ENCODE measurements at regions not wholly inside any gene's neighbourhood (a gene's known extent, or its start where the extent isn't known, plus 50 kb on each side); places are given as distances from the start of the nearest gene placed in this dataset.

DNA sequence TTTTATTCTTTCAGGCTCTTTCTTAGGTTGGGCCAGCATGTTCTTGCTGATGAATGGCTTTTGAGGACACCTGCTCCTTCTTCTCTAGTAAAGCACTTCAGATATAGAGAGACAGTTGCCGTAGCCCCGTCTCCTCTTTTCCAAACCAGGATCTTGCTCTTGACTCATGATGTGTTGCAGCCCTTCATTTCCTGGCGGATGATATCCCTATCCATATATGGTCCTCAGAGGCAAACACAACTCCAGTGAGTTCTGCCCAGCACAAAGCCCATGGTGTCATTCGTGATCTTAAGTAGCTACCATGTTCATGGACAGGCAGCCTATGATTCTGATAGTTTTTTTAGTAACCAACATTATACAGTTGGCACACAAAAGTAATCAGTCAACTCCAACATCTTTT lies 59.8 kb upstream of the ACSL1 start:
- Histone ChIP-seq H3K4me2 (ENCODE audit: insufficient read depth, low read length) (no peak overlapping the region), H3K36me3 (ENCODE audit: control insufficient read depth, insufficient read depth, low read length) (no peaks in the 10 kb centered on the region), H4K20me1 (replicated peaks; ENCODE audit: control insufficient read depth, insufficient read depth, low read length) (no peaks in the 10 kb centered on the region), H3K27ac (ENCODE audit: extremely low read depth, low read depth, low read length) (no peak overlapping the region), H2AFZ (ENCODE audit: low read depth, low read length) (0 out of 2 replicates have a peak overlapping the region, but pooled peaks have one; percentile 18), H3K4me3 (no peak overlapping the region), H3K27me3 (ENCODE audit: control insufficient read depth in 2 of 2, insufficient read depth in 2 of 2, low read length in 2 of 2) (peaks cover 0 to 4% of the 10 kb centered on the region in 2 experiments; a peak in 1 of 5 replicates), H3K9ac (ENCODE audit: insufficient read depth in 1 of 2, low read depth in 2 of 2, low read length in 2 of 2) (no peak overlapping the region), H3K9me3 (replicated peaks; ENCODE audit: control insufficient read depth, insufficient read depth, low read depth, low read length) (no peaks in the 10 kb centered on the region), H3K9me1 (ENCODE audit: control insufficient read depth, insufficient read depth, low read length) (no peaks in the 10 kb centered on the region), H3K79me2 (ENCODE audit: control insufficient read depth, insufficient read depth, low read length) (no peaks in the 10 kb centered on the region), H3K4me1 (replicated peaks in 1 of 2; ENCODE audit: control insufficient read depth in 2 of 2, insufficient read depth in 2 of 2, low read length in 2 of 2) (peaks cover 0 to 8% of the 10 kb centered on the region in 2 experiments; a peak in 2 of 5 replicates)
- DNase-seq (ENCODE audit: extremely low read depth in 1 of 4, low spot score in 3 of 4) (no peak), ATAC-seq (no peak), FAIRE-seq (no peak)
- WGBS (ENCODE audit: insufficient coverage, low coverage, missing lambda C conversion rate): 59% methylated on average over 4 of the region's 4 CpGs
- in situ Hi-C loops (cut with MboI) (no loop called here), intact Hi-C loops (cut with micrococcal nuclease) (no loop called here)
- TF ChIP-seq SIRT6 (IDR thresholded peaks at IDR 0.05; ENCODE audit: low read depth, low read length): no peak
- TF ChIP-seq, protein P1, sequence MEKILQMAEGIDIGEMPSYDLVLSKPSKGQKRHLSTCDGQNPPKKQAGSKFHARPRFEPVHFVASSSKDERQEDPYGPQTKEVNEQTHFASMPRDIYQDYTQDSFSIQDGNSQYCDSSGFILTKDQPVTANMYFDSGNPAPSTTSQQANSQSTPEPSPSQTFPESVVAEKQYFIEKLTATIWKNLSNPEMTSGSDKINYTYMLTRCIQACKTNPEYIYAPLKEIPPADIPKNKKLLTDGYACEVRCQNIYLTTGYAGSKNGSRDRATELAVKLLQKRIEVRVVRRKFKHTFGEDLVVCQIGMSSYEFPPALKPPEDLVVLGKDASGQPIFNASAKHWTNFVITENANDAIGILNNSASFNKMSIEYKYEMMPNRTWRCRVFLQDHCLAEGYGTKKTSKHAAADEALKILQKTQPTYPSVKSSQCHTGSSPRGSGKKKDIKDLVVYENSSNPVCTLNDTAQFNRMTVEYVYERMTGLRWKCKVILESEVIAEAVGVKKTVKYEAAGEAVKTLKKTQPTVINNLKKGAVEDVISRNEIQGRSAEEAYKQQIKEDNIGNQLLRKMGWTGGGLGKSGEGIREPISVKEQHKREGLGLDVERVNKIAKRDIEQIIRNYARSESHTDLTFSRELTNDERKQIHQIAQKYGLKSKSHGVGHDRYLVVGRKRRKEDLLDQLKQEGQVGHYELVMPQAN (IDR thresholded peaks at IDR 0.05; ENCODE audit: borderline replicate concordance): no peak
- TF ChIP-seq IRF2 (CRISPR knock-in tag; IDR thresholded peaks at IDR 0.05): no peak
- TF ChIP-seq KLF1 (tag; IDR thresholded peaks at IDR 0.05): no peak
- TF ChIP-seq, protein P2, sequence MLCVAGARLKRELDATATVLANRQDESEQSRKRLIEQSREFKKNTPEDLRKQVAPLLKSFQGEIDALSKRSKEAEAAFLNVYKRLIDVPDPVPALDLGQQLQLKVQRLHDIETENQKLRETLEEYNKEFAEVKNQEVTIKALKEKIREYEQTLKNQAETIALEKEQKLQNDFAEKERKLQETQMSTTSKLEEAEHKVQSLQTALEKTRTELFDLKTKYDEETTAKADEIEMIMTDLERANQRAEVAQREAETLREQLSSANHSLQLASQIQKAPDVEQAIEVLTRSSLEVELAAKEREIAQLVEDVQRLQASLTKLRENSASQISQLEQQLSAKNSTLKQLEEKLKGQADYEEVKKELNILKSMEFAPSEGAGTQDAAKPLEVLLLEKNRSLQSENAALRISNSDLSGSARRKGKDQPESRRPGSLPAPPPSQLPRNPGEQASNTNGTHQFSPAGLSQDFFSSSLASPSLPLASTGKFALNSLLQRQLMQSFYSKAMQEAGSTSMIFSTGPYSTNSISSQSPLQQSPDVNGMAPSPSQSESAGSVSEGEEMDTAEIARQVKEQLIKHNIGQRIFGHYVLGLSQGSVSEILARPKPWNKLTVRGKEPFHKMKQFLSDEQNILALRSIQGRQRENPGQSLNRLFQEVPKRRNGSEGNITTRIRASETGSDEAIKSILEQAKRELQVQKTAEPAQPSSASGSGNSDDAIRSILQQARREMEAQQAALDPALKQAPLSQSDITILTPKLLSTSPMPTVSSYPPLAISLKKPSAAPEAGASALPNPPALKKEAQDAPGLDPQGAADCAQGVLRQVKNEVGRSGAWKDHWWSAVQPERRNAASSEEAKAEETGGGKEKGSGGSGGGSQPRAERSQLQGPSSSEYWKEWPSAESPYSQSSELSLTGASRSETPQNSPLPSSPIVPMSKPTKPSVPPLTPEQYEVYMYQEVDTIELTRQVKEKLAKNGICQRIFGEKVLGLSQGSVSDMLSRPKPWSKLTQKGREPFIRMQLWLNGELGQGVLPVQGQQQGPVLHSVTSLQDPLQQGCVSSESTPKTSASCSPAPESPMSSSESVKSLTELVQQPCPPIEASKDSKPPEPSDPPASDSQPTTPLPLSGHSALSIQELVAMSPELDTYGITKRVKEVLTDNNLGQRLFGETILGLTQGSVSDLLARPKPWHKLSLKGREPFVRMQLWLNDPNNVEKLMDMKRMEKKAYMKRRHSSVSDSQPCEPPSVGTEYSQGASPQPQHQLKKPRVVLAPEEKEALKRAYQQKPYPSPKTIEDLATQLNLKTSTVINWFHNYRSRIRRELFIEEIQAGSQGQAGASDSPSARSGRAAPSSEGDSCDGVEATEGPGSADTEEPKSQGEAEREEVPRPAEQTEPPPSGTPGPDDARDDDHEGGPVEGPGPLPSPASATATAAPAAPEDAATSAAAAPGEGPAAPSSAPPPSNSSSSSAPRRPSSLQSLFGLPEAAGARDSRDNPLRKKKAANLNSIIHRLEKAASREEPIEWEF (CRISPR knock-in tag; IDR thresholded peaks at IDR 0.05): no peak
- TF ChIP-seq, protein P3, sequence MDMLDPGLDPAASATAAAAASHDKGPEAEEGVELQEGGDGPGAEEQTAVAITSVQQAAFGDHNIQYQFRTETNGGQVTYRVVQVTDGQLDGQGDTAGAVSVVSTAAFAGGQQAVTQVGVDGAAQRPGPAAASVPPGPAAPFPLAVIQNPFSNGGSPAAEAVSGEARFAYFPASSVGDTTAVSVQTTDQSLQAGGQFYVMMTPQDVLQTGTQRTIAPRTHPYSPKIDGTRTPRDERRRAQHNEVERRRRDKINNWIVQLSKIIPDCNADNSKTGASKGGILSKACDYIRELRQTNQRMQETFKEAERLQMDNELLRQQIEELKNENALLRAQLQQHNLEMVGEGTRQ (CRISPR knock-in tag; IDR thresholded peaks at IDR 0.05): no peak
- TF ChIP-seq, protein P4, sequence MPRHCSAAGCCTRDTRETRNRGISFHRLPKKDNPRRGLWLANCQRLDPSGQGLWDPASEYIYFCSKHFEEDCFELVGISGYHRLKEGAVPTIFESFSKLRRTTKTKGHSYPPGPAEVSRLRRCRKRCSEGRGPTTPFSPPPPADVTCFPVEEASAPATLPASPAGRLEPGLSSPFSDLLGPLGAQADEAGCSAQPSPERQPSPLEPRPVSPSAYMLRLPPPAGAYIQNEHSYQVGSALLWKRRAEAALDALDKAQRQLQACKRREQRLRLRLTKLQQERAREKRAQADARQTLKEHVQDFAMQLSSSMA (CRISPR knock-in tag; IDR thresholded peaks at IDR 0.05): no peak
- no peak for TF ChIP-seq ZNF212 (CRISPR knock-in tag; IDR thresholded peaks at IDR 0.05)
- TF ChIP-seq, protein P5, sequence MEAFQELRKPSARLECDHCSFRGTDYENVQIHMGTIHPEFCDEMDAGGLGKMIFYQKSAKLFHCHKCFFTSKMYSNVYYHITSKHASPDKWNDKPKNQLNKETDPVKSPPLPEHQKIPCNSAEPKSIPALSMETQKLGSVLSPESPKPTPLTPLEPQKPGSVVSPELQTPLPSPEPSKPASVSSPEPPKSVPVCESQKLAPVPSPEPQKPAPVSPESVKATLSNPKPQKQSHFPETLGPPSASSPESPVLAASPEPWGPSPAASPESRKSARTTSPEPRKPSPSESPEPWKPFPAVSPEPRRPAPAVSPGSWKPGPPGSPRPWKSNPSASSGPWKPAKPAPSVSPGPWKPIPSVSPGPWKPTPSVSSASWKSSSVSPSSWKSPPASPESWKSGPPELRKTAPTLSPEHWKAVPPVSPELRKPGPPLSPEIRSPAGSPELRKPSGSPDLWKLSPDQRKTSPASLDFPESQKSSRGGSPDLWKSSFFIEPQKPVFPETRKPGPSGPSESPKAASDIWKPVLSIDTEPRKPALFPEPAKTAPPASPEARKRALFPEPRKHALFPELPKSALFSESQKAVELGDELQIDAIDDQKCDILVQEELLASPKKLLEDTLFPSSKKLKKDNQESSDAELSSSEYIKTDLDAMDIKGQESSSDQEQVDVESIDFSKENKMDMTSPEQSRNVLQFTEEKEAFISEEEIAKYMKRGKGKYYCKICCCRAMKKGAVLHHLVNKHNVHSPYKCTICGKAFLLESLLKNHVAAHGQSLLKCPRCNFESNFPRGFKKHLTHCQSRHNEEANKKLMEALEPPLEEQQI (IDR thresholded peaks at IDR 0.05): no peak
- TF ChIP-seq LARP7 (IDR thresholded peaks at IDR 0.05): no peak
- no TSS peak for BruUV-seq (replicated peaks)
- ChIA-PET CTCF (ENCODE audit: low intra/inter-chr PET ratio) (no interaction called here), POLR2A (interaction anchor here (0.6 kb wide), 1 partner anchor 35 kb away, joined by 3 read pairs; no protein-coding TSS in a partner anchor)

Data from K562 (cell line).